Lower lobe of right lung (tissue), 2 donors: ENCODE measurements at regions not wholly inside any gene's neighbourhood (a gene's known extent, or its start where the extent isn't known, plus 50 kb on each side); places are given as distances from the start of the nearest gene placed in this dataset.

Source experiments
- ATAC-seq, 2 donors: fragments of 200-7000 bp; cut with Tn5 transposase; one replicate each; pipeline ENCODE4 v1.9.1; 2020 to 2022; ENCODE audit warnings: mild to moderate bottlenecking in 2 of 2, moderate library complexity in 2 of 2
- DNase-seq: peaks from one replicate; pipeline ENCODE4 v3.0.0-alpha.2; 2020
- H3K27ac ChIP-seq: fragments of 200-600 bp; one replicate; pipeline ENCODE4 v1.8.0; 2022
- H3K27me3 ChIP-seq: fragments of 200-600 bp; one replicate; pipeline ENCODE4 v1.8.0; 2022; ENCODE audit warnings: low read depth
- H3K36me3 ChIP-seq: fragments of 200-600 bp; one replicate; pipeline ENCODE4 v1.8.0; 2022; ENCODE audit warnings: mild to moderate bottlenecking
- H3K4me1 ChIP-seq: fragments of 200-600 bp; one replicate; pipeline ENCODE4 v1.8.0; 2022
- H3K4me3 ChIP-seq: fragments of 200-600 bp; one replicate; pipeline ENCODE4 v1.8.0; 2022; ENCODE audit warnings: mild to moderate bottlenecking
- H3K9me3 ChIP-seq: fragments of 200-600 bp; one replicate; pipeline ENCODE4 v1.8.0; 2022
- intact Hi-C: fragments of 100-400 bp; cut with DNase I; formaldehyde crosslinking; loops from one replicate; pipeline ENCODE4 v1.11.0; 2022
- TF ChIP-seq, protein P1 (sequence below): fragments of 200-600 bp; IDR thresholded peaks from one replicate; pipeline ENCODE4 v1.8.0; 2022; ENCODE audit warnings: antibody characterized with exemption, mild to moderate bottlenecking
- donor health status: DM: no; HTN: yes; CAD: no; lungs with severe emphysema.

GRCh38 chr6:143585241-143585640 is 73.7 kb upstream of the FUCA2 start:
- DNase-seq, result no peak
- no peak overlapping the region for H3K27ac ChIP-seq
- no peaks in the 10 kb centered on the region for H3K36me3 ChIP-seq
- TF ChIP-seq, protein P1, sequence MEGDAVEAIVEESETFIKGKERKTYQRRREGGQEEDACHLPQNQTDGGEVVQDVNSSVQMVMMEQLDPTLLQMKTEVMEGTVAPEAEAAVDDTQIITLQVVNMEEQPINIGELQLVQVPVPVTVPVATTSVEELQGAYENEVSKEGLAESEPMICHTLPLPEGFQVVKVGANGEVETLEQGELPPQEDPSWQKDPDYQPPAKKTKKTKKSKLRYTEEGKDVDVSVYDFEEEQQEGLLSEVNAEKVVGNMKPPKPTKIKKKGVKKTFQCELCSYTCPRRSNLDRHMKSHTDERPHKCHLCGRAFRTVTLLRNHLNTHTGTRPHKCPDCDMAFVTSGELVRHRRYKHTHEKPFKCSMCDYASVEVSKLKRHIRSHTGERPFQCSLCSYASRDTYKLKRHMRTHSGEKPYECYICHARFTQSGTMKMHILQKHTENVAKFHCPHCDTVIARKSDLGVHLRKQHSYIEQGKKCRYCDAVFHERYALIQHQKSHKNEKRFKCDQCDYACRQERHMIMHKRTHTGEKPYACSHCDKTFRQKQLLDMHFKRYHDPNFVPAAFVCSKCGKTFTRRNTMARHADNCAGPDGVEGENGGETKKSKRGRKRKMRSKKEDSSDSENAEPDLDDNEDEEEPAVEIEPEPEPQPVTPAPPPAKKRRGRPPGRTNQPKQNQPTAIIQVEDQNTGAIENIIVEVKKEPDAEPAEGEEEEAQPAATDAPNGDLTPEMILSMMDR, result no peak
- ATAC-seq, result no peak
- intact Hi-C loops, result no loop called here
- no peaks in the 10 kb centered on the region for H3K9me3 ChIP-seq
- H3K4me1 ChIP-seq, result no peaks in the 10 kb centered on the region
- H3K4me3 ChIP-seq, result no peak overlapping the region
- no peaks in the 10 kb centered on the region for H3K27me3 ChIP-seq

GRCh38 chr6:143583542-143584327 is 72.2 kb upstream of the FUCA2 start:
- H3K4me1 ChIP-seq, result no peaks in the 10 kb centered on the region
- intact Hi-C loops, result no loop called here
- TF ChIP-seq, protein P1, result no peak
- no peak overlapping the region for H3K27ac ChIP-seq
- no peaks in the 10 kb centered on the region for H3K27me3 ChIP-seq
- ATAC-seq, result no peak
- DNase-seq, result no peak
- H3K4me3 ChIP-seq, result no peak overlapping the region
- H3K9me3 ChIP-seq, result no peaks in the 10 kb centered on the region
- H3K36me3 ChIP-seq, result no peaks in the 10 kb centered on the region

- Histone ChIP-seq H3K4me3 (no peak overlapping the region), H3K27me3 (no peaks in the 10 kb centered on the region), H3K36me3 (no peaks in the 10 kb centered on the region), H3K27ac (no peak overlapping the region), H3K4me1 (no peaks in the 10 kb centered on the region), H3K9me3 (no peaks in the 10 kb centered on the region)
- ATAC-seq (no peak), DNase-seq (no peak)
- intact Hi-C loops, result no loop called here
- TF ChIP-seq, protein P1, result no peak
Observed at GRCh38 chr6:143581835-143582480, 70.4 kb upstream of the FUCA2 start.

- DNase-seq (no peak), ATAC-seq (no peak)
- no peaks in the 10 kb centered on the region for H3K36me3 ChIP-seq
- TF ChIP-seq, protein P1, result no peak
- no peaks in the 10 kb centered on the region for H3K27me3 ChIP-seq
- H3K4me3 ChIP-seq, result no peak overlapping the region
- intact Hi-C loops, result loop anchor here (10.0 kb wide), 1 partner anchor 435 kb away; no protein-coding TSS in a partner anchor
- no peaks in the 10 kb centered on the region for H3K9me3 ChIP-seq
- H3K27ac ChIP-seq, result no peak overlapping the region
- no peaks in the 10 kb centered on the region for H3K4me1 ChIP-seq
Observed at GRCh38 chr6:143579703-143580102, 68.2 kb upstream of the FUCA2 start.

DNA sequence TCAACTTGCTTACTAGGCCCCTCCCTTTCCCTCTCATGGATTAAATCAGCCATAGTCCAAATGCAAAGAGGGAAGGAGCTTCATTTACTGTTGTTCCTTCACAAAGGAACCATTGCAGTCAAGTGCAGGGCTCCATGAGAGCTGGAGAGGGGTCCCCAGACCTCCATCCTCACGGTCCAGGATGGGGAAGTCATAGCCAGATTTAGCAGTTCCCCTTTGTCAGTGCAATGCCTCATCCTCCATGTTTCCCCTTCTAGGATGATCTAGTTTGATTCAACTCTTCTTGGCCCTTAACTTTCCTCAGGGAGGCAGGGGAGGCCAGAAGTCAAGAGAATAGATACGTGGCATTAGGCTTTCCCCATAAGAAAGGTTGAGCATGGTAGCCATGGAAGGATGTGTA is 66.5 kb upstream of the FUCA2 start:
- H3K4me3 ChIP-seq, result no peak overlapping the region
- ATAC-seq (no peak), DNase-seq (no peak)
- intact Hi-C loops, result loop anchor here (10.0 kb wide), 1 partner anchor 437 kb away; no protein-coding TSS in a partner anchor
- TF ChIP-seq, protein P1, result no peak
- H3K4me1 ChIP-seq, result no peaks in the 10 kb centered on the region
- no peak overlapping the region for H3K27ac ChIP-seq
- H3K27me3 ChIP-seq, result no peaks in the 10 kb centered on the region
- H3K36me3 ChIP-seq, result no peaks in the 10 kb centered on the region
- H3K9me3 ChIP-seq, result no peaks in the 10 kb centered on the region
